ENCODE measurements at regions not wholly inside any gene's neighbourhood (a gene's known extent, or its start where the extent isn't known, plus 50 kb on each side); places are given as distances from the start of the nearest gene placed in this dataset.

- TF ChIP-seq CSRNP3 (CRISPR knock-in tag; IDR thresholded peaks at IDR 0.05) (no peak), ZC3H10 (CRISPR knock-in tag; IDR thresholded peaks at IDR 0.05) (no peak)
Measured at GRCh38 chr2:56565143-56565542, 381.4 kb downstream of the CCDC85A start.

Data from SK-N-SH treated with all-trans-retinoic acid at 6 μM for 48 hours (cell line).